ELR (cell line): ENCODE measurements at regions not wholly inside any gene's neighbourhood (a gene's known extent, or its start where the extent isn't known, plus 50 kb on each side); places are given as distances from the start of the nearest gene placed in this dataset.

Experiments
- DNase-seq: peaks from one replicate; pipeline ENCODE4 v3.0.0-alpha.2; 2015; ENCODE audit warnings: low read depth

GRCh38 chr6:4587171-4587570, 189.0 kb upstream of the CDYL start:
- DNase-seq: no peak

GRCh38 chr6:4586469-4586859, 189.7 kb upstream of the CDYL start:
- no peak for DNase-seq

- DNase-seq: no peak
Measured at GRCh38 chr6:4585682-4586468, 190.3 kb upstream of the CDYL start.

- DNase-seq: no peak
Measured at GRCh38 chr6:4584801-4585200, 191.4 kb upstream of the CDYL start.

GRCh38 chr6:4582506-4583417, 193.4 kb upstream of the CDYL start:
- peak; percentile 80 for DNase-seq

GRCh38 chr6:4581468-4582385, 194.5 kb upstream of the CDYL start:
- peak; percentile 92 for DNase-seq

- DNase-seq: no peak
Measured at GRCh38 chr6:4580361-4580760, 195.8 kb upstream of the CDYL start.

GRCh38 chr6:4577406-4577805, 198.8 kb upstream of the CDYL start:
- DNase-seq: peak; percentile 80

- peak; percentile 52 for DNase-seq
Measured at GRCh38 chr6:4575714-4576113, 200.5 kb upstream of the CDYL start.

- no peak for DNase-seq
Measured at GRCh38 chr6:4574007-4574406, 202.2 kb upstream of the CDYL start.

- DNase-seq: no peak
Measured at GRCh38 chr6:4571011-4571410, 205.2 kb upstream of the CDYL start.

GRCh38 chr6:4568138-4568537, 208.1 kb upstream of the CDYL start:
- DNase-seq: no peak

- peak; percentile 81 for DNase-seq
Measured at GRCh38 chr6:4567141-4567540, 209.1 kb upstream of the CDYL start.

- no peak for DNase-seq
Measured at GRCh38 chr6:4565301-4566250, 210.6 kb upstream of the CDYL start.

- no peak for DNase-seq
Measured at GRCh38 chr6:4564801-4565271, 211.4 kb upstream of the CDYL start.

GRCh38 chr6:4563877-4564276, 212.3 kb upstream of the CDYL start:
- DNase-seq: no peak

GRCh38 chr6:4563156-4563555, 213.0 kb upstream of the CDYL start:
- DNase-seq: no peak

- DNase-seq: no peak
Measured at GRCh38 chr6:4561773-4562400, 214.3 kb upstream of the CDYL start.

GRCh38 chr6:4561078-4561435, 215.1 kb upstream of the CDYL start:
- DNase-seq: no peak
